Dermis blood vessel endothelial cell (primary cell): ENCODE measurements at regions not wholly inside any gene's neighbourhood (a gene's known extent, or its start where the extent isn't known, plus 50 kb on each side); places are given as distances from the start of the nearest gene placed in this dataset.
A peak's percentile ranks its signal among the peaks of the same experiment; 100 is the strongest.
"Not testable (repeated sequence)": the region's sequence is repeated elsewhere in the genome, so short reads cannot be mapped to it uniquely, and the experiment has no call there.

Experiments used
- DNase-seq: peaks from one replicate; pipeline ENCODE4 v3.0.0; 2010

GRCh38 chr7:149930374-149931068 is 56.8 kb downstream of the ATP6V0E2 start:
- DNase-seq = not testable (repeated sequence)

DNA sequence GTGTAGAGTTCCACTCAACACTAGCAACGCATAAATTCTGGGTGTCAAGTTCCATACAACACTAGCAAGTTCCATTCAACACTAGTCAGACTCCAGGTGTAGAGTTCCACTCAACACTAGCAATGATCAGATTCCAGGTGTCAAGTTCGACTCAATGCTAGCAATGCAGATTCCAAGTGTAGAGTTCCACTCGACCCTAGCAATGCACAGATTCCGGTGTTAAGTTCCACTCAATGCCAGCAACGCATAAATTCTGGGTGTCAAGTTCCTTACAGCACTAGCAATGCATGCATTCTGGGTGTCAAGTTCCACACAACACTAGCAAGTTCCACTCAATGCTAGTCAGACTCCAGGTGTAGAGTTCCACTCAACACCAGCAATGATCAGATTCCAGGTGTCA is 60.0 kb downstream of the ATP6V0E2 start:
- DNase-seq = not testable (repeated sequence)

DNA sequence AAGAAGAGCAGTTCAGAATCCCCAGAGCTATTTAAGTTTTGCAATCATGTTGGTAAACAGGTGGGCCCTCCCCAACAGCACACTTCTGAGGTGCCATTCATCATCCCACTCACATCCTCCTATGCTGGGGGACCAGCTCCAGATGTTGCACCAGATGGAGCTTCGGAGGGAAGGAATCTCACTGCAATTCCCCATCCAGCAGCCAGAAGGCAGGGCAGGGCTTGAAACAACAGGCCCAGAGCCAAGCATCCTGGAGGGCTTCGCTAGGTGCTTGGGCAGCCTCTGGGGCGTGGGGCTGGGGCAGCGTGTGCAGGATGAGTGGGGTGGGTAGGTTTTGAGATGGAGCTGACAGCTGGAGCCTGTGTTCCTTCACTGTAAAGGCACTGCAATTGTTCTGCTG is 73.6 kb downstream of the ATP6V0E2 start:
- not testable (repeated sequence) for DNase-seq

DNA sequence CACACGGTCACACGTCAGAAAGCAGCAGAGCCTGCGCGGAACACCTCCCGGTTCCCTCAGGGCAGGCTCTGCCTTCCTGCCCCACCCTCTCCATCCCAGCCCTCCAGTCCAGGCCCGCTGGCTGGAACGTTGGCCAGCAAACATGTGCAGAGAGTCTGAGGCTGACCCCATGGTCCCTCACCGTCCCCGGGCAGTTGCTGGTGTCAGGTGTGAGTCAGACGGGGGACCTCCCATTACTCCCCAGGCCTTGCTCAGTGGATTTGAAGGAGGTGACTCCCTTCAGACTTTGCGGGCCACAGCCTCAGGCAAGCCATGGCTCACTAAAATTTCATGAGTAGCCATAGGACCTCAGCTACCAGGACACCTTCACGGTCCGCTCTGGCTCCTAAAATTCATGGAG is 74.7 kb downstream of the ATP6V0E2 start:
- not testable (repeated sequence) for DNase-seq

GRCh38 chr7:149949863-149950577 is 76.3 kb downstream of the ATP6V0E2 start:
- not testable (repeated sequence) for DNase-seq

DNA sequence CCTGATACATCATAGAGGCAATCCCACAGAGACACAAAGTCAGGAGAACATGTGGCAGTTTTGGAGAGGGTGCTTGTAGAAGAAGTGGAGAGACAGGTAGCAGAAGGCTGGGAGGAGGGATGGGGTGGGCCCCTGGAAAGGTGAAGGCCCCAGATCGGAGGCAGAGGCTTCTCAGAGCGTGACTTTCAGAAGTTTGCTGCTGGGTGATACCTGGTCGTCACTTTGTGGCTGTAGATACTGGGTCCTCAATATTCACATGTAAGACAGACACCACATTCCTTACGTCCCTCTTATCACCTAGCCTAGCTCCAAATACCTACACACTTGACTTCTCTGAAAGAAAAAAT is 76.8 kb downstream of the ATP6V0E2 start:
- DNase-seq = not testable (repeated sequence)

GRCh38 chr7:149951579-149951978 is 77.8 kb downstream of the ATP6V0E2 start:
- DNase-seq = not testable (repeated sequence)

DNA sequence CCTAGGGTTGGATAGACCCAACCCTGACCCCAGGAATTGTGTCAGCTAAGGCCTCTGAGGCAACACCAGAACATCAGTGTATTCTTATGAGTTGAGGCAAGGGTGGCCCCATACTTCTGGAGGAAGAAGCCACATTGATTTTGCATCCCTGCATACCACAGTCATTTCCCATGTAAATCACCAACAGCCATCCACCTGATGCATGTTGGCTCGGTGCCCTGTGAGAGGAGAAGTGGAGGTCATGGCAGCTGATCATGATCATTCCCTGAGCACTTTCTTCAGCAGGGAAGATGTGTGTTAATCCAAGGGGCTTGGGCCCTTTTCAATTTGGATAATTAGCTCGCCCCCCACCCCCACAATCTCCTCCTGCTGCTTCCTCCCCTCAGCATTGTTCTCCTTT is 85.1 kb downstream of the ATP6V0E2 start:
- not testable (repeated sequence) for DNase-seq

GRCh38 chr7:149960863-149961262 is 87.1 kb downstream of the ATP6V0E2 start:
- not testable (repeated sequence) for DNase-seq

DNA sequence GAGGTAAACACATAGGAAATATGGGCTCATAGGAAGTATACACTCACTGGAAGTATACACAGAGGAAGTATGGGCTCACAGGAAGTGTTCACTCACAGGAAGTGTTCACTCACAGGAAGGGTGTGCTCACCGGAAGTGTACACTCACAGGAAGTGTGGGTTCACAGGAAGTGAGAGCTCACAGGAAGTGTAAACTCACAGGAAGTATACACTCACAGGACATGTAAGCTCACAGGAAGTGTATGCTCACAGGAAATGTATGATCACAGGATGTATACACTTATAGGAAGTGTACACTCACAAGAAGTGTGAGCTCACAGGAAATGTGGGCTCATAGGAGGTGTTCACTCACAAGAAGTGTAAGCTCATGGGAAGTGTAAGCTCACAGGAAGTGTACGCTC is 88.1 kb downstream of the ATP6V0E2 start:
- DNase-seq = not testable (repeated sequence)

GRCh38 chr7:149962685-149963319 is 89.0 kb downstream of the ATP6V0E2 start:
- DNase-seq = not testable (repeated sequence)

GRCh38 chr7:149963985-149964384 is 90.2 kb downstream of the ATP6V0E2 start:
- DNase-seq = not testable (repeated sequence)

GRCh38 chr7:149966444-149966843 is 92.7 kb downstream of the ATP6V0E2 start:
- not testable (repeated sequence) for DNase-seq

DNA sequence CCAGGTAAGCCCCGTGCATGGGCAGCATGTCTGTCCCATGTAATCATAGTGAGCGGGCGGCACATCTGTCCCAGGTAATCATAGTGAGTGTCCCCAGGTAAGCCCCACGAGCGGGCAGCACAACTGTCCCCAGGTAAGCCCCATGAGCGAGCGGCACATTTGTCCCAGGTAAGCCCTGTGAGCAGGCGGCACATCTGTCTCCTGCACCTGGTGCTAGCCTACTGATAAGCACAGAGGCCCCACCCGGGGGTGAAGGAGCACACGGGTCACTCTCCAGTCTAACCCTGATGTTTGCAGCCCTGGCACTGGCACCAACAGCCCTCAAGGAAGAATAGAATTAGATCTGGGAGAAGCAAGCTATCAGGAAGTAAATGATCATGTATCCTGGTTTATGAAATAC is 99.2 kb downstream of the ATP6V0E2 start:
- not testable (repeated sequence) for DNase-seq

- not testable (repeated sequence) for DNase-seq
These were observed 99.9 kb downstream of the ATP6V0E2 start for GRCh38 chr7:149973681-149974080.

- DNase-seq = not testable (repeated sequence)
These were observed 101.8 kb downstream of the ATP6V0E2 start for GRCh38 chr7:149975608-149976007.

- DNase-seq = not testable (repeated sequence)
These were observed 104.8 kb downstream of the ATP6V0E2 start for GRCh38 chr7:149978537-149978936.

DNA sequence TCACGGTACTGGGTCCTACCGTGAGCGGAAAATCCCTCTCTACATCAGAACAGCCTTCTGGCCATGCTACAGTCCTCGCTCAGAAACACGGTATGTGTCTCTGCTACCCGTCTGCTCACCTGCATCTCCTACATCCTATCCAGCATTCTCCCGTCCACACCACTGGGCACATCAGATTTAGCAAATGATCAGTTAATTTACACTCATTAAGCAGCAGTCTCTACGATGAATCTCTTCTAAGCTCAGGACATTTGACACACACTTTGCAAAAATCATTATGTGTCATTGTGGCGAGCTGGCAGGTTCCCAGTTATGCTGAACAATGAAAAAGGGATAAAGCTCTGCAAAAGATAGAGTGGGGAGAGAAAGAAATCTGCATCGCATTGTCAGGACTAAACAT is 105.2 kb downstream of the ATP6V0E2 start:
- not testable (repeated sequence) for DNase-seq

DNA sequence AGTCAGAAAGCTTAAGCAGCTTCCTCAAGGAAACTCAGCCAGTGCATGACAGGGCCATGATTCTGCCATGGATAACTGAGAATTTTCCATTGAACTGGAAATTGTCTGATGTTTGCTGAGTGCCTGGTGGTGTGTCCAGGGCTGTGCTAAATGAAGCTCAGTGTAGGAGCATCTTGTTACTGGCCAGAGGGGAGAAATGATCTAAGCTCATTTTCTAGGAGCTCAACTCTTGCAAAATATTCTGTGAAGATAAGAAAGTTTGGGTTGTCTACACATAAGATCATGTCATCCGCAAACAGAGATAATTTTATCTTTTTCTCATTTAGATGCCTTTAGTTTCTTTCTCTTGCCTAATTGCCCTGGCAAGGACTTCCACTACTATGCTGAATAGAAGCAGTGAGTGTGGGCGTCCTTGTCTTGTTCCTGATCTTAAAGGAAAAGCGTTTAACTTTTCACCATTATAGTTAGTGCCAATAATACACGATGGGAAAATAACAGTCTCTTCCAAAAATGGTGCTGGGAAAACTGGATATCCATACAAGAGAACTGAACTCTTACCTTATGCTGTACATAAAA is 108.9 kb downstream of the ATP6V0E2 start:
- not testable (repeated sequence) for DNase-seq

DNA sequence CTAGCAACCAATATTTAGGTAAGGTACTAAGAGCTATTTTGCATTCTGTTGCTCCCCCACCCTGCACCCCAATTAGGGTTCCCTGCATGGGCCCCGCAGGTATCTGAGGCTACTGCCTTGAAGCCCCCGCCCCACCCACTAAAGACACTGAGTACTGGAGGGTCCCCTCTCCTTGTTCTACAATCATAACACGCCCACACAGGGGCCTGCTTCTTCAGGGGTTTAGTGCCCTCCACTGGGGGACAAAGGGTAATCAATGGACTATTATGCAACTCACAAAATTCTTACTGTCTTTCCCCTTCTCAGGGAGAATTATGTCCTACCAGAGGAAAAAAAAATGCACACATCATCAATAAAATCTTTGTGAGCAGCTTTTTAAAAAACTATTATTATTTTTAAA is 113.1 kb downstream of the ATP6V0E2 start:
- not testable (repeated sequence) for DNase-seq

DNA sequence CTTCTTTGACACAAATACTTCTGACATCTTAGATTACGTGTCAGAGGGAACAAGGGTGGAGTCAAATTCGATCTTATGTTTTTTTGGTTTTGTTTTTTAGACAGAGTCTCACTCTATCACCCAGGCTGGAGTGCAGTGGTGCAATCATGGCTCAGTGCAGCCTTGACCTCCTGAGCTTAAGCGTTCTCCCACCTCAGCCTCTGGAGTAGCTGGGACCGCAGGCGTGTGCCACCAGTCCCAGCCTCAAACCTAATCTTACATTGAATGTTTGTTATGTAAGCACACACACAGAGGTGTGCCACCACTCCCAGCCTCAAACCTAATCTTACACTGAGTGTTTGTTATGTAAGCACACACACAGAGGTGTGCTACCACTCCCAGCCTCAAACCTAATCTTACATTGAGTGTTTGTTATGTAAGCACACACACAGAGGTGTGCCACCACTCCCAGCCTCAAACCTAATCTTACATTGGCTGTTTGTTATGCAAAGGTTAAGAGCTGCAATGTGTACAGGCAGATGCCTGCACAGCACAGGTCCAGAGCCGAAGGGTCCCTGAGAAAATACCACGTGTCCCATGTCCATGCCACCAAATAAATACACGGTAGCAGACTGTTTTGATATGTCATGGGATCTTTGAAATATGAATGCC is 118.0 kb downstream of the ATP6V0E2 start:
- DNase-seq = not testable (repeated sequence)

GRCh38 chr7:149992366-149992765 is 118.6 kb downstream of the ATP6V0E2 start:
- peak; percentile 41 for DNase-seq
